A549 (cell line): ENCODE measurements at regions not wholly inside any gene's neighbourhood (a gene's known extent, or its start where the extent isn't known, plus 50 kb on each side); places are given as distances from the start of the nearest gene placed in this dataset.
"Not testable (repeated sequence)": the region's sequence is repeated elsewhere in the genome, so short reads cannot be mapped to it uniquely, and the experiment has no call there.

Experiments used
- ATAC-seq, 2 experiments: fragments of 200-7000 bp in 1 of 2; fragments of >200 bp in 1 of 2; cut with Nextera tagmentation in 1 of 2; cut with Tn5 transposase in 1 of 2; 3 replicates each; pipeline versions ENCODE4 v1.8.0 to v1.9.1; 2018 to 2020; ENCODE audit warnings: mild to moderate bottlenecking in 1 of 2, moderate library complexity in 1 of 2
- CTCF ChIA-PET: fragments of 300-600 bp; sonication (Branson Sonifier 250); formaldehyde crosslinking; extraction: SDS; loops from one replicate; lab custom pipeline; 2021; ENCODE audit warnings: antibody characterized with exemption, inconsistent platforms; lab: Yijun Ruan, JAX
- POLR2A ChIA-PET: fragments of 350-600 bp; formaldehyde crosslinking; extraction: SDS; loops from one replicate; lab custom pipeline; 2021; ENCODE audit warnings: antibody characterized with exemption, inconsistent platforms; lab: Yijun Ruan, JAX
- DNase-seq, 2 experiments: peaks; one replicate each; pipeline versions ENCODE4 v3.0.0 to v3.0.0-alpha.2; 2011 to 2016; ENCODE audit warnings: low read depth in 1 of 2, low spot score in 1 of 2
- FAIRE-seq: peaks from 2 replicates; lab custom pipeline; 2011; peaks lifted over from hg19 to GRCh38; lab: Jason Lieb, UNC
- H3K27ac ChIP-seq, 2 experiments: fragments of >200 bp; sonication (Bioruptor Twin); formaldehyde crosslinking; 3 replicates each; pipeline ENCODE4 v1.5.1; 2016 to 2017
- H3K4me1 ChIP-seq: fragments of >200 bp; sonication (Bioruptor Twin); formaldehyde crosslinking; 3 replicates; pipeline ENCODE4 v1.6.1; 2016
- H3K4me2 ChIP-seq: fragments of >200 bp; sonication (Bioruptor Twin); formaldehyde crosslinking; 3 replicates; pipeline ENCODE4 v1.6.1; 2016
- H3K4me3 ChIP-seq: fragments of >200 bp; sonication (Bioruptor Twin); formaldehyde crosslinking; 3 replicates; pipeline ENCODE4 v1.5.1; 2016
- H3K9me3 ChIP-seq: fragments of >200 bp; sonication (Bioruptor Twin); formaldehyde crosslinking; 3 replicates; pipeline ENCODE4 v1.6.1; 2016
- CHD2 ChIP-seq: fragments of 150-350 bp; IDR thresholded peaks from 2 replicates; pipeline ENCODE4 v1.6.1; 2014; ENCODE audit warnings: low read length; ENCODE audit not compliant: partially characterized antibody
- EHF ChIP-seq: fragments of 250-450 bp; sonication (Bioruptor Pico); IDR thresholded peaks from 2 replicates; pipeline ENCODE4 v1.5.0; 2020; ENCODE audit warnings: mild to moderate bottlenecking
- EHMT2 ChIP-seq: fragments of 200-600 bp; sonication (generic); IDR thresholded peaks from 2 replicates; pipeline ENCODE4 v1.6.1; 2016; ENCODE audit warnings: antibody characterized with exemption, low read depth, mild to moderate bottlenecking, moderate library complexity
- JUNB ChIP-seq: fragments of >200 bp; sonication (Bioruptor Twin); formaldehyde crosslinking; IDR thresholded peaks from 2 replicates; pipeline ENCODE4 v1.6.1; 2016
- KDM5A ChIP-seq: fragments of 200-600 bp; sonication (generic); IDR thresholded peaks from 2 replicates; pipeline ENCODE4 v1.6.1; 2016; ENCODE audit warnings: antibody characterized with exemption, mild to moderate bottlenecking
- MAZ ChIP-seq: fragments of 150-350 bp; IDR thresholded peaks from 2 replicates; pipeline ENCODE4 v1.6.1; 2014; ENCODE audit warnings: antibody characterized with exemption, low read depth, low read length, borderline replicate concordance
- NPAS2 ChIP-seq: fragments of 250-450 bp; sonication (Bioruptor Pico); IDR thresholded peaks from 2 replicates; pipeline ENCODE4 v1.8.0; 2022; ENCODE audit warnings: mild to moderate bottlenecking, moderate library complexity, borderline replicate concordance
- NR3C1 ChIP-seq: fragments of >200 bp; sonication (Bioruptor Twin); formaldehyde crosslinking; IDR thresholded peaks from 3 replicates; pipeline ENCODE4 v1.6.1; 2017
- PHF8 ChIP-seq: fragments of 200-600 bp; sonication (generic); IDR thresholded peaks from 2 replicates; pipeline ENCODE4 v1.6.1; 2016; ENCODE audit warnings: low read depth, mild to moderate bottlenecking, antibody characterized with exemption, moderate library complexity, borderline replicate concordance
- POLR2AphosphoS2 ChIP-seq: conservative IDR thresholded peaks from 2 replicates; pipeline ENCODE4 v1.6.1; 2012; ENCODE audit warnings: low read length, improper control_type of control experiment, inconsistent platforms
- RAD21 ChIP-seq, 2 experiments: fragments of >200 bp in 1 of 2; sonication (Bioruptor Twin) in 1 of 2; formaldehyde crosslinking in 1 of 2; IDR thresholded peaks in 1 of 2; conservative IDR thresholded peaks in 1 of 2; 2 replicates in 1 of 2; 3 replicates in 1 of 2; pipeline ENCODE4 v1.6.1; 2012 to 2018; ENCODE audit warnings: inconsistent platforms in 1 of 2
- RFX5 ChIP-seq: fragments of 450-650 bp; IDR thresholded peaks from 2 replicates; pipeline ENCODE4 v1.7.1; 2014; ENCODE audit warnings: antibody characterized with exemption, mild to moderate bottlenecking, moderate library complexity
- SREBF2 ChIP-seq: fragments of 450-650 bp; IDR thresholded peaks from 2 replicates; pipeline ENCODE4 v1.6.1; 2014; ENCODE audit warnings: mild to moderate bottlenecking, moderate library complexity
- TFCP2L1 ChIP-seq: fragments of 250-450 bp; sonication (Bioruptor Pico); IDR thresholded peaks from 2 replicates; pipeline ENCODE4 v1.5.0; 2021; ENCODE audit warnings: mild to moderate bottlenecking
- ZC3H11A ChIP-seq: fragments of 450-650 bp; IDR thresholded peaks from 2 replicates; pipeline ENCODE4 v1.6.1; 2014; ENCODE audit warnings: antibody characterized with exemption, mild to moderate bottlenecking
- ZFP36 ChIP-seq: fragments of 450-650 bp; IDR thresholded peaks from 2 replicates; pipeline ENCODE4 v1.6.1; 2014; ENCODE audit warnings: borderline replicate concordance; ENCODE audit not compliant: partially characterized antibody
- WGBS: methylation state at CpG from one replicate; pipeline ENCODE4 v1.1.6; 2017; ENCODE audit errors: missing lambda C conversion rate; 5-methylcytosine and 5-hydroxymethylcytosine counted together
- TF ChIP-seq, protein P1 (sequence below): fragments of >200 bp; sonication (Bioruptor Twin); formaldehyde crosslinking; IDR thresholded peaks from 3 replicates; pipeline ENCODE4 v1.5.1; 2016
- TF ChIP-seq, protein P2 (sequence below): fragments of 450-650 bp; IDR thresholded peaks from 2 replicates; pipeline ENCODE4 v1.6.1; 2014; ENCODE audit warnings: antibody characterized with exemption
- TF ChIP-seq, protein P3 (sequence below): IDR thresholded peaks from 2 replicates; pipeline ENCODE4 v1.6.1; 2012
- TF ChIP-seq, protein P4 (sequence below): fragments of 200-600 bp; sonication (generic); IDR thresholded peaks from 2 replicates; pipeline ENCODE4 v1.6.1; 2016; ENCODE audit warnings: antibody characterized with exemption, mild to moderate bottlenecking, moderate library complexity

DNA sequence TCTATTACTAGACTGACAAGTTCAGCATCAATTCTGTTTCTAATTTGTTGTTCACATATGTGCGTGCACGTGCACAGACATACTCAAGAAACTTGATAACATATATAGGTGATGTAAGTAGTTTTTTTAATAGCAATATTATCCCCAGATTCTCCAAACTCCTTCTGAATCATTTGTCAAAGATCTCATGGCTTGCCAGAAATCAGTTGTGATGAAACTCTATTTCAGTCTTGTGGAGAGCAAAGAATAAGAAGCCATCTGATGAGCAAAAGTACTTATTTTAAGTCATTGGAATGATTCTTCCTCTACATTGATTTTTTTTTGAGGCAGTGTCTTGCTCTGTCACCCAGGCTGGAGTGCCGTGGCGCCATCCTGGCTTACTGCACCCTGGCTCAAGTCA is 167.0 kb upstream of the TBL1XR1 start:
- TF ChIP-seq CHD2 (no peak), EHF (CRISPR knock-in tag) (no peak), JUNB (no peak), RFX5 (no peak)
- TF ChIP-seq, protein P1, sequence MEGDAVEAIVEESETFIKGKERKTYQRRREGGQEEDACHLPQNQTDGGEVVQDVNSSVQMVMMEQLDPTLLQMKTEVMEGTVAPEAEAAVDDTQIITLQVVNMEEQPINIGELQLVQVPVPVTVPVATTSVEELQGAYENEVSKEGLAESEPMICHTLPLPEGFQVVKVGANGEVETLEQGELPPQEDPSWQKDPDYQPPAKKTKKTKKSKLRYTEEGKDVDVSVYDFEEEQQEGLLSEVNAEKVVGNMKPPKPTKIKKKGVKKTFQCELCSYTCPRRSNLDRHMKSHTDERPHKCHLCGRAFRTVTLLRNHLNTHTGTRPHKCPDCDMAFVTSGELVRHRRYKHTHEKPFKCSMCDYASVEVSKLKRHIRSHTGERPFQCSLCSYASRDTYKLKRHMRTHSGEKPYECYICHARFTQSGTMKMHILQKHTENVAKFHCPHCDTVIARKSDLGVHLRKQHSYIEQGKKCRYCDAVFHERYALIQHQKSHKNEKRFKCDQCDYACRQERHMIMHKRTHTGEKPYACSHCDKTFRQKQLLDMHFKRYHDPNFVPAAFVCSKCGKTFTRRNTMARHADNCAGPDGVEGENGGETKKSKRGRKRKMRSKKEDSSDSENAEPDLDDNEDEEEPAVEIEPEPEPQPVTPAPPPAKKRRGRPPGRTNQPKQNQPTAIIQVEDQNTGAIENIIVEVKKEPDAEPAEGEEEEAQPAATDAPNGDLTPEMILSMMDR: no peak
- H3K9me3 ChIP-seq: no peaks in the 10 kb centered on the region
- H3K27ac ChIP-seq: no peak overlapping the region
- ChIA-PET POLR2A (no interaction called here), CTCF (no interaction called here)
- no peak overlapping the region for H3K4me3 ChIP-seq
- no peak for FAIRE-seq
- peaks cover 21% of the 10 kb centered on the region for H3K4me1 ChIP-seq
- no peak overlapping the region for H3K4me2 ChIP-seq
- DNase-seq: no peak
- ATAC-seq: no peak
- 89% methylated on average over 4 of the region's 4 CpGs for WGBS

DNA sequence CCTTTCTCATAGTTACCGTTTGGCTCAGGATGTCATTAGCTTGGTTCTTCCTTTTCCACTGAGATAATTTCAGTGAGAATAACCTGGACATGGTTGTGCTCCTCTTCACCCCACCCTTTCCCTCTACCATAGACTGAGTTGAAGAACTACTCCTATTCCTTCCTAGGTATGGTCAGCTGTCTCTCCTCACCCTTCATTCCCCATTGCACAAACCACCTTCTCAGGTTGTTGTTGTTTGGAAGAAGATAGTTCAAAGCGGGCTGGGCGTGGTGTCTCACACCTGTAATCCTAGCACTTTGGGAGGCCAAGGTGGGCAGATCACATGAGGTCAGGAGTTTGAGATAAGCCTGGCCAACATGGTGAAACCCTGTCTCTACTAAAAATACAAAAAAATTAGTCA is 168.0 kb upstream of the TBL1XR1 start:
- H3K4me3 ChIP-seq, H3K9me3 ChIP-seq, FAIRE-seq, ATAC-seq, POLR2A ChIA-PET, CTCF ChIA-PET, DNase-seq, H3K4me2 ChIP-seq, H3K27ac ChIP-seq: not testable (repeated sequence)
- H3K4me1 ChIP-seq: peaks cover 13% of the 10 kb centered on the region
- WGBS: 90% methylated on average over 3 of the region's 3 CpGs

DNA sequence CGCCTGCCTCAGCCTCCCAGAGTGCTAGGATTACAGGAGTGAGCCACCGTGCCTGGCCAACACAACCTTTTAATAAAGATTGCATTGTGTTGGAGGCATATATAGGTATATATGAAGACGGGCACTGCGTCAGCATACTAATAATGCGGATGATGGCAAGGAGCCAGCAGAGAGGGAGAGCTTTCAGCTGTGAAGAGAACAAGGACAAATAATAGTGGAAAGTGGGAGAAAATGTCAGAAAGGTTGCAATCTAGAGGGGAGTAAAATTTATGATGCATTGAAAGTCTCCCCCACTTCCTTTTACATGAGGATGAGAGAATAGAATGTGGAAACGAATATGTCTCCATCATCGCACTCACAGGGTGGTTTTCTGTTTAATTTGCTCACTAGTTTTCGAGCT is 170.5 kb upstream of the TBL1XR1 start:
- WGBS: 78% methylated on average over 8 of the region's 8 CpGs
- ChIA-PET POLR2A (no interaction called here), CTCF (interaction anchor here (0.6 kb wide), 1 partner anchor 976 kb away, joined by 3 read pairs; no protein-coding TSS in a partner anchor)
- H3K27ac ChIP-seq: no peak overlapping the region
- no peak for DNase-seq
- H3K4me3 ChIP-seq: no peak overlapping the region
- H3K4me1 ChIP-seq: 0 out of 3 replicates have a peak, but pooled peaks cover 3% of the 10 kb centered on the region
- no peak for FAIRE-seq
- TF ChIP-seq ZFP36 (no peak), RAD21 (conservative IDR thresholded peaks at IDR 0.05 in 1 of 2, IDR thresholded peaks at IDR 0.05 in 1 of 2) (no peak), ZC3H11A (no peak), TFCP2L1 (no peak), MAZ (no peak), NR3C1 (no peak), SREBF2 (no peak)
- TF ChIP-seq, protein P2, sequence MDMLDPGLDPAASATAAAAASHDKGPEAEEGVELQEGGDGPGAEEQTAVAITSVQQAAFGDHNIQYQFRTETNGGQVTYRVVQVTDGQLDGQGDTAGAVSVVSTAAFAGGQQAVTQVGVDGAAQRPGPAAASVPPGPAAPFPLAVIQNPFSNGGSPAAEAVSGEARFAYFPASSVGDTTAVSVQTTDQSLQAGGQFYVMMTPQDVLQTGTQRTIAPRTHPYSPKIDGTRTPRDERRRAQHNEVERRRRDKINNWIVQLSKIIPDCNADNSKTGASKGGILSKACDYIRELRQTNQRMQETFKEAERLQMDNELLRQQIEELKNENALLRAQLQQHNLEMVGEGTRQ: no peak
- TF ChIP-seq, protein P3, sequence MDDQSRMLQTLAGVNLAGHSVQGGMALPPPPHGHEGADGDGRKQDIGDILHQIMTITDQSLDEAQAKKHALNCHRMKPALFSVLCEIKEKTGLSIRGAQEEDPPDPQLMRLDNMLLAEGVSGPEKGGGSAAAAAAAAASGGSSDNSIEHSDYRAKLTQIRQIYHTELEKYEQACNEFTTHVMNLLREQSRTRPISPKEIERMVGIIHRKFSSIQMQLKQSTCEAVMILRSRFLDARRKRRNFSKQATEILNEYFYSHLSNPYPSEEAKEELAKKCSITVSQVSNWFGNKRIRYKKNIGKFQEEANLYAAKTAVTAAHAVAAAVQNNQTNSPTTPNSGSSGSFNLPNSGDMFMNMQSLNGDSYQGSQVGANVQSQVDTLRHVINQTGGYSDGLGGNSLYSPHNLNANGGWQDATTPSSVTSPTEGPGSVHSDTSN: no peak
- TF ChIP-seq, all 56 proteins: peak for 0
- no peak for ATAC-seq
- no peak overlapping the region for H3K4me2 ChIP-seq
- H3K9me3 ChIP-seq: no peaks in the 10 kb centered on the region

DNA sequence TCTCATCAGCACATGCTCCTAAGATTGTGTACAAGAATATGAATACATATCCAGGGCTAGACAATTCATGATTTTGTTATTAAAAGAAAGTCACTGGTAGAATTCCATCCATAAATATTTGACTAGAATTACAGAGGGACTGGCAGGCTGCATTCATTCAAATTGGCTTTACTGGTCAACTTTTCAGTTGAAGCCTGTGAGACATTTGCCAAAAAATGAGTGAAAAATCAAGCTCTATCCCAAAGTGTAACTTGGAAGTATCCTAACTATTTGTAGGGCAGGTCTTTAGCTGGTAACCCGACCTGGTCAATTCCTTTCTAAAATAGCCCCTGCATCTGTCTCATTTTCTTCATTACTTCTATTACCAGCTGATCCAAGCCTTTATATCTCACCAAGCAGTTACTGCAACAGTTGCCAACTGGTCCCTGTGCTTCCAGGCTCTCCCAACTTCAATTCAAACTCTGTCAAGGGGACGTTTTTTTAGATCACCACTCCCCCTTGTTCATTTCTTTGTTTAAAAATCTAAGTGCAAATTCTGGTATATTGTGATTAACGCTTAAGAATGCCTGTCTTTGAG is 173.1 kb upstream of the TBL1XR1 start:
- ATAC-seq (no peak), FAIRE-seq (no peak), DNase-seq (no peak)
- no peaks in the 10 kb centered on the region for H3K4me1 ChIP-seq
- no peak overlapping the region for H3K4me3 ChIP-seq
- no peaks in the 10 kb centered on the region for H3K9me3 ChIP-seq
- ChIA-PET POLR2A (no interaction called here), CTCF (interaction anchor here (1.5 kb wide), 1 partner anchor 9 kb away, joined by 3 read pairs; no protein-coding TSS in a partner anchor)
- no peak overlapping the region for H3K4me2 ChIP-seq
- no peak overlapping the region for H3K27ac ChIP-seq
- 45% methylated on average over 3 of the region's 3 CpGs for WGBS
- TF ChIP-seq, protein P4, sequence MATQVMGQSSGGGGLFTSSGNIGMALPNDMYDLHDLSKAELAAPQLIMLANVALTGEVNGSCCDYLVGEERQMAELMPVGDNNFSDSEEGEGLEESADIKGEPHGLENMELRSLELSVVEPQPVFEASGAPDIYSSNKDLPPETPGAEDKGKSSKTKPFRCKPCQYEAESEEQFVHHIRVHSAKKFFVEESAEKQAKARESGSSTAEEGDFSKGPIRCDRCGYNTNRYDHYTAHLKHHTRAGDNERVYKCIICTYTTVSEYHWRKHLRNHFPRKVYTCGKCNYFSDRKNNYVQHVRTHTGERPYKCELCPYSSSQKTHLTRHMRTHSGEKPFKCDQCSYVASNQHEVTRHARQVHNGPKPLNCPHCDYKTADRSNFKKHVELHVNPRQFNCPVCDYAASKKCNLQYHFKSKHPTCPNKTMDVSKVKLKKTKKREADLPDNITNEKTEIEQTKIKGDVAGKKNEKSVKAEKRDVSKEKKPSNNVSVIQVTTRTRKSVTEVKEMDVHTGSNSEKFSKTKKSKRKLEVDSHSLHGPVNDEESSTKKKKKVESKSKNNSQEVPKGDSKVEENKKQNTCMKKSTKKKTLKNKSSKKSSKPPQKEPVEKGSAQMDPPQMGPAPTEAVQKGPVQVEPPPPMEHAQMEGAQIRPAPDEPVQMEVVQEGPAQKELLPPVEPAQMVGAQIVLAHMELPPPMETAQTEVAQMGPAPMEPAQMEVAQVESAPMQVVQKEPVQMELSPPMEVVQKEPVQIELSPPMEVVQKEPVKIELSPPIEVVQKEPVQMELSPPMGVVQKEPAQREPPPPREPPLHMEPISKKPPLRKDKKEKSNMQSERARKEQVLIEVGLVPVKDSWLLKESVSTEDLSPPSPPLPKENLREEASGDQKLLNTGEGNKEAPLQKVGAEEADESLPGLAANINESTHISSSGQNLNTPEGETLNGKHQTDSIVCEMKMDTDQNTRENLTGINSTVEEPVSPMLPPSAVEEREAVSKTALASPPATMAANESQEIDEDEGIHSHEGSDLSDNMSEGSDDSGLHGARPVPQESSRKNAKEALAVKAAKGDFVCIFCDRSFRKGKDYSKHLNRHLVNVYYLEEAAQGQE: no peak
- TF ChIP-seq CHD2 (no peak), NPAS2 (CRISPR knock-in tag) (no peak), EHMT2 (no peak), KDM5A (no peak), POLR2AphosphoS2 (no peak), PHF8 (no peak), MAZ (no peak)
